ENCODE measurements at regions not wholly inside any gene's neighbourhood (a gene's known extent, or its start where the extent isn't known, plus 50 kb on each side); places are given as distances from the start of the nearest gene placed in this dataset.
A peak's percentile ranks its signal among the peaks of the same experiment; 100 is the strongest.

DNA sequence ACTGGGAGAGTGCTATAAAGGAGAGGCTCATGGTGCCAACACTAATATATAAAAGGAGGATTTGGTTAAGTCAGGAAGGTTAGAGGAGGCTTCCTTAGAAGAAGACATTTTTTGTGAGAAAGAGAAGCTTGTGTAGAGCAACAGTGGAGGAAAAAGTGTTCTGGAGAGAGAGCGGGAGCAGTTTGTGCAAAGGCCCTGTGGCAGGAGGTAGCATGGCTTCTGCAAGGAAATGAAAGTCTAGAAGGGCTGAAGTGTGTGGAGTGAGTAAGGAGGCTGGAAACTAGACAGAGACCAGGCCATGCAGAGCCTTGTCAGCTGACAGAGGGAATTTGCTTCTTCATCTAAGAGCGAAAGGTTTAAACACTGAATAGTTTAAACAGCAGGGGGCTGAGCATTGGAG, 64.4 kb upstream of the ARAP3 start:
- no peak for DNase-seq

DNA sequence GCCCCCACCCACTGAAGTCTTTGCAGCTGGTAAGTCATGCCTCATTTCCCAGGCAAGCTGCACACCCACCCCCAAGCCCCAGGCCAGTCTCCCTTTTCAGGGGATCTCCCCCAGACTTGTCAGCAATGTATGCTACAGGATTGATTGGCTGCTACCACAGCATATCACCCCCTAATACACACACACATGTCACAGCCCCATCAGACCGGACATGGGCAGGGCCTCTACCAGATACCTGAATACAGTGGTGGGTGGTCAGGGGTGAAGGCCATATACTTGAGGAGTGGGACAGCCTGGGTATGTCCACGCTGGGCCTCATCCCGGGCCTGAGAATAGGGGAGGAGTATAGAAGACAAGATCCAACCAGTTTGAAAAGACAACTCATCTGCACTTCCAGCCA, 63.4 kb upstream of the ARAP3 start:
- DNase-seq: no peak

DNA sequence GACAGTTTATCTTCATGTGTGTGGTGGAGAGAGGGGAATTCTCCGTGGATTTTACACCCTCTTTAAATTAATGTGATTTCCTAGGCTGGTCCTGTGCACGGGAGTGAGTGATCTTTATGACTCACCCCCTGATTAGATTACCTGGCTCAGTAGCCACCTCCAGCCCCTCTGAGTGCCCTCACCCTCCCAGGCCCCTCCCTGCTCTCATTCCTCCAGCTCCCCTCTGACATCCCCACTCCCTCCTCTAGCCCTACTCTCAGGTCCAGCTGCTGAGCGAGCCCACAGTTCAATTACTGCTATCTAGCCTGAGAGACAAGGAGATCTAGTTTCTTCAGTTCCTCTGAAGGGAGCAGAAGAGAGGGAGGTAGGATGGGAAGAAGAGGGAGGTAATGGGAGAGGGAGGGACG, 61.8 kb upstream of the ARAP3 start:
- no peak for DNase-seq

- DNase-seq: peak in 1 of 2 donors; percentile 21
These were observed 61.1 kb upstream of the ARAP3 start for GRCh38 chr5:141742866-141743851.

GRCh38 chr5:141742144-141742543, 60.1 kb upstream of the ARAP3 start:
- no peak for DNase-seq

DNA sequence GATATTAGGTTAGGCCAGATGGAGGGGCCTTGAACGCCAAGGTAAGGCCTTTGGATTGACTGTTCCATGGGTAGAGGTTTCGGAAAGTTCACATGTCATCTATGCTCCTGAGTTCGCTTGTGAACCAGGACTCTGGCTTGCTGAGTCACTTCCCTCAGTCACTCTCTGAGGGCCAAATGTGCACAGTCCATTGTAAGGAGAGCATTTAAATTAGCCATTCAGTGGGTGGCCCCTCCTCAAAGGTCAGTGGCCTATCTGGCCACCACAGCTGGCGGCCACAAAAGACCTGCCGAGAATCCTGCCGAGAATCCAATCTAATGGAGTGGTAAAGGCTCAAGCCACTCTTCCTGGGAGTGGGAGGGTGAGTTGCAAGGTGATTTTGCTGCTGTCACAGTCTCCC, 58.9 kb upstream of the ARAP3 start:
- no peak for DNase-seq

GRCh38 chr5:141737535-141737934, 55.5 kb upstream of the ARAP3 start:
- DNase-seq: no peak

DNA sequence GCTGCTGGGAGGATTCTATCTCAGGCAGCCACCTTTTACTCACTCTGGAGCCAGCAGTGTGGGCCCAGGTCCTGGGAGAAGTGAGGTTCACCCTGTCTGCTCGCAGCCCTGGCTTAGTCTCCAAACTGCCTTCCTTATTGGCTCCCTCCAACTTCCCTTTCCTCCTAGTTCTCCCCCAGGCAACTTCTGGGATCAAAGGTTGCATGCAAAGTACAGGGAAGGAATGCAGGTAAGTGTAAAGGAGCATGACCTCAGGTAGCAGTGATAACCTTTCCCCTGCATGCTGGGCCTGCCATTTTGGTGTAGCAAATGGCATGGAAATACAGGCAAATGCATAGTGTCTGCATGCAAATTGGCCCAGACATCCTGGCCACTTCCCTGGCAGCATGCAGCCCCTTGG, 53.8 kb upstream of the ARAP3 start:
- no peak for DNase-seq

- DNase-seq: peak; percentile 29 to 66
These were observed 52.6 kb upstream of the ARAP3 start for GRCh38 chr5:141734501-141735229.

DNA sequence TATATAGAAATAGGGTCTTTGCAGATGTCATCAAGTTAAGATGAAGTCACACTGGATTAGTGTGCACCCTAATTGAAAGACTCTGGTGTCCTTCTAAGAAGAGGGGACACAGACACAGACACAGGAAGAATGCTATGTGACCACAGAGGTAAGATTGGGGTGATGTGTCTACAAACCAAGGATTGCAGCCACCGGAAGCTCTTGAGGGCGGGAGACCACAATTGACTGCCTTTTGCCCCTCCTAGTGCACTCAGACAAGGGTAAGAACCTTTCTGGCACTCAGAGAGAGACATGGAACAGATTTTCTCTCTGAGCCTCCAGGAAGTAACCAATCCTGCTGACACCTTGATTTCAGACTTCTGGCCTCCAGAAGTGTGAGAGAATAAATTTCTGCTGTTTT, 51.2 kb upstream of the ARAP3 start:
- no peak for DNase-seq

GRCh38 chr5:141732417-141732816, 50.4 kb upstream of the ARAP3 start:
- no peak for DNase-seq

Data from inflammatory macrophage (primary cell).